Endothelial cell (in vitro differentiated cells): ENCODE measurements at regions not wholly inside any gene's neighbourhood (a gene's known extent, or its start where the extent isn't known, plus 50 kb on each side); places are given as distances from the start of the nearest gene placed in this dataset.
A peak's percentile ranks its signal among the peaks of the same experiment; 100 is the strongest.

Source experiments
- DNase-seq: peaks from one replicate; pipeline ENCODE4 v3.0.0; 2021; ENCODE audit warnings: low spot score
- H3K27ac Mint-ChIP-seq: one replicate; pipeline ENCODE4 v1.8.0; 2021; ENCODE audit warnings: mixed read lengths, inconsistent platforms; ENCODE audit not compliant: unreplicated experiment
- H3K27me3 Mint-ChIP-seq: one replicate; pipeline ENCODE4 v1.8.0; 2021; ENCODE audit warnings: mild to moderate bottlenecking, moderate library complexity, mixed read lengths, inconsistent platforms; ENCODE audit not compliant: unreplicated experiment
- H3K36me3 Mint-ChIP-seq: one replicate; pipeline ENCODE4 v1.8.0; 2021; ENCODE audit warnings: mild to moderate bottlenecking, low read depth, mixed read lengths, inconsistent platforms; ENCODE audit not compliant: unreplicated experiment
- H3K4me1 Mint-ChIP-seq: one replicate; pipeline ENCODE4 v1.8.0; 2021; ENCODE audit warnings: mild to moderate bottlenecking, mixed read lengths, inconsistent platforms; ENCODE audit not compliant: unreplicated experiment
- H3K4me3 Mint-ChIP-seq: one replicate; pipeline ENCODE4 v1.8.0; 2021; ENCODE audit warnings: mild to moderate bottlenecking, mixed read lengths, inconsistent platforms; ENCODE audit not compliant: unreplicated experiment
- H3K9me3 Mint-ChIP-seq: one replicate; pipeline ENCODE4 v1.8.0; 2021; ENCODE audit warnings: mixed read lengths, inconsistent platforms; ENCODE audit not compliant: unreplicated experiment
- CTCF ChIP-seq: fragments of 200-600 bp; sonication (generic); IDR thresholded peaks from one replicate; pipeline ENCODE4 v1.5.0; 2021; ENCODE audit warnings: antibody characterized with exemption; ENCODE audit not compliant: unreplicated experiment

GRCh38 chr18:22253156-22253555 is 83.8 kb downstream of the GATA6 start:
- Mint-ChIP-seq H3K4me3 (no peak overlapping the region), H3K27ac (peak overlapping the region; percentile 92), H3K36me3 (no peaks in the 10 kb centered on the region), H3K27me3 (no peaks in the 10 kb centered on the region), H3K9me3 (no peaks in the 10 kb centered on the region), H3K4me1 (peaks cover 63% of the 10 kb centered on the region)
- DNase-seq: no peak
- no peak for TF ChIP-seq CTCF
